Prostate gland (tissue), 2 donors: ENCODE measurements at regions not wholly inside any gene's neighbourhood (a gene's known extent, or its start where the extent isn't known, plus 50 kb on each side); places are given as distances from the start of the nearest gene placed in this dataset.

Experiments used
- CTCF ChIP-seq, 4 experiments: fragments of 200-600 bp in 2 of 4; fragments of 450-650 bp in 2 of 4; sonication (generic) in 2 of 4; IDR thresholded peaks; 1 replicate in 3 of 4; 2 replicates in 1 of 4; pipeline ENCODE4 v1.5.1; 2016 to 2019; ENCODE audit warnings: antibody characterized with exemption in 4 of 4, mild to moderate bottlenecking in 2 of 4, moderate library complexity in 2 of 4
- POLR2A ChIP-seq: fragments of 450-650 bp; IDR thresholded peaks from one replicate; pipeline ENCODE4 v1.6.1; 2016; ENCODE audit warnings: antibody characterized with exemption, mild to moderate bottlenecking
- POLR2AphosphoS5 ChIP-seq: sonication (generic); formaldehyde crosslinking; IDR thresholded peaks from one replicate; pipeline ENCODE4 v1.6.1; 2017; ENCODE audit warnings: antibody characterized with exemption

- TF ChIP-seq CTCF (IDR thresholded peaks at IDR 0.05) (no peak), POLR2A (no peak), POLR2AphosphoS5 (no peak)
Measured at GRCh38 chr3:5056111-5056391, 66.0 kb upstream of the ARL8B start.
